Posterior vena cava (tissue), 2 donors: ENCODE measurements at regions not wholly inside any gene's neighbourhood (a gene's known extent, or its start where the extent isn't known, plus 50 kb on each side); places are given as distances from the start of the nearest gene placed in this dataset.
"Not testable (repeated sequence)": the region's sequence is repeated elsewhere in the genome, so short reads cannot be mapped to it uniquely, and the experiment has no call there.

Source experiments
- DNase-seq: peaks from one replicate; pipeline ENCODE4 v3.0.0-alpha.2; 2020; ENCODE audit warnings: low spot score
- intact Hi-C, 2 donors: fragments of 100-400 bp; cut with DNase I; formaldehyde crosslinking; loops; one replicate each; pipeline versions ENCODE4 v1.14.1 to v1.14.2; 2022 to 2023
- donor health status: DM: yes; HTN: yes; CAD: no.
- donor health status: DM: yes; HTN: yes; CAD: no.

GRCh38 chr9:135374591-135374990, 105.0 kb upstream of the PPP1R26 start:
- no peak for DNase-seq
- intact Hi-C loops, result no loop called here

- intact Hi-C loops, result no loop called here
- DNase-seq, result no peak
Observed at GRCh38 chr9:135375001-135375400, 104.6 kb upstream of the PPP1R26 start.

- DNase-seq, result no peak
- intact Hi-C loops, result no loop called here
Observed at GRCh38 chr9:135376511-135377265, 102.9 kb upstream of the PPP1R26 start.

- intact Hi-C loops, result no loop called here
- no peak for DNase-seq
Observed at GRCh38 chr9:135377431-135377830, 102.2 kb upstream of the PPP1R26 start.

- intact Hi-C loops, result no loop called here
- DNase-seq, result no peak
Observed at GRCh38 chr9:135378751-135379150, 100.8 kb upstream of the PPP1R26 start.

- intact Hi-C loops, result no loop called here
- no peak for DNase-seq
Observed at GRCh38 chr9:135379540-135380267, 99.9 kb upstream of the PPP1R26 start.

- no peak for DNase-seq
- intact Hi-C loops, result no loop called here
Observed at GRCh38 chr9:135380311-135380960, 99.1 kb upstream of the PPP1R26 start.

GRCh38 chr9:135381762-135382310, 97.7 kb upstream of the PPP1R26 start:
- intact Hi-C loops, result no loop called here
- no peak for DNase-seq

- intact Hi-C loops, result no loop called here
- DNase-seq, result no peak
Observed at GRCh38 chr9:135384226-135384625, 95.4 kb upstream of the PPP1R26 start.

GRCh38 chr9:135384815-135385405, 94.7 kb upstream of the PPP1R26 start:
- DNase-seq, intact Hi-C loops: not testable (repeated sequence)

- no peak for DNase-seq
- intact Hi-C loops, result no loop called here
Observed at GRCh38 chr9:135385793-135386192, 93.8 kb upstream of the PPP1R26 start.

GRCh38 chr9:135387976-135388375, 91.6 kb upstream of the PPP1R26 start:
- intact Hi-C loops, result no loop called here
- no peak for DNase-seq

- intact Hi-C loops, result no loop called here
- DNase-seq, result no peak
Observed at GRCh38 chr9:135388530-135388929, 91.1 kb upstream of the PPP1R26 start.

GRCh38 chr9:135391759-135392158, 87.8 kb upstream of the PPP1R26 start:
- no peak for DNase-seq
- intact Hi-C loops, result no loop called here

- intact Hi-C loops, result no loop called here
- no peak for DNase-seq
Observed at GRCh38 chr9:135392511-135392910, 87.1 kb upstream of the PPP1R26 start.

- DNase-seq, result no peak
- intact Hi-C loops, result no loop called here
Observed at GRCh38 chr9:135394131-135394530, 85.5 kb upstream of the PPP1R26 start.

GRCh38 chr9:135394699-135395645, 84.6 kb upstream of the PPP1R26 start:
- no peak for DNase-seq
- intact Hi-C loops, result no loop called here

- no peak for DNase-seq
- intact Hi-C loops, result no loop called here
Observed at GRCh38 chr9:135397142-135397541, 82.4 kb upstream of the PPP1R26 start.
